ENCODE measurements at regions not wholly inside any gene's neighbourhood (a gene's known extent, or its start where the extent isn't known, plus 50 kb on each side); places are given as distances from the start of the nearest gene placed in this dataset.

GRCh38 chr1:106831511-106831910 is 225.0 kb upstream of the PRMT6 start:
- Histone ChIP-seq H3K27me3 (ENCODE audit: control insufficient read depth in 3 of 3, insufficient read depth in 3 of 3, low read depth in 1 of 3, low read length in 3 of 3) (no peaks in the 10 kb centered on the region), H3K4me1 (ENCODE audit: control insufficient read depth in 2 of 2, insufficient read depth in 1 of 2, low read depth in 1 of 2, low read length in 2 of 2) (no peaks in the 10 kb centered on the region), H2BK15ac (ENCODE audit: low read length) (no peak overlapping the region), H3K27ac (replicated peaks; ENCODE audit: low read length) (no peak overlapping the region), H2AFZ (ENCODE audit: low read length) (no peak overlapping the region), H4K91ac (ENCODE audit: low read depth, low read length, poor library complexity) (no peak overlapping the region), H3K4me2 (ENCODE audit: insufficient read depth, low read length, poor library complexity, severe bottlenecking) (no peak overlapping the region), H3K36me3 (replicated peaks in 1 of 2; ENCODE audit: control insufficient read depth in 2 of 2, insufficient read depth in 2 of 2, low read length in 2 of 2) (no peaks in the 10 kb centered on the region), H3K14ac (ENCODE audit: low read length) (no peak overlapping the region), H3K18ac (ENCODE audit: low read length) (no peak overlapping the region), H3K79me1 (ENCODE audit: low read depth, low read length) (no peaks in the 10 kb centered on the region), H3K4ac (ENCODE audit: low read length) (no peak overlapping the region), H3K4me3 (ENCODE audit: low read length in 2 of 2) (no peak overlapping the region), H4K8ac (ENCODE audit: low read depth, low read length) (no peak overlapping the region), H3K9ac (ENCODE audit: low read depth, low read length, poor library complexity) (no peak overlapping the region), H2BK5ac (ENCODE audit: low read length) (no peak overlapping the region), H2AK5ac (ENCODE audit: low read depth, low read length) (no peak overlapping the region), H3K23ac (ENCODE audit: low read depth, low read length, poor library complexity) (no peak overlapping the region), H2BK120ac (ENCODE audit: low read depth, low read length) (no peak overlapping the region), H3K9me3 (replicated peaks in 1 of 2; ENCODE audit: control insufficient read depth in 2 of 2, insufficient read depth in 1 of 2, low read depth in 1 of 2, low read length in 2 of 2) (no peaks in the 10 kb centered on the region), H2BK12ac (ENCODE audit: low read length) (no peak overlapping the region)
- no peak for DNase-seq (ENCODE audit: low spot score)

DNA sequence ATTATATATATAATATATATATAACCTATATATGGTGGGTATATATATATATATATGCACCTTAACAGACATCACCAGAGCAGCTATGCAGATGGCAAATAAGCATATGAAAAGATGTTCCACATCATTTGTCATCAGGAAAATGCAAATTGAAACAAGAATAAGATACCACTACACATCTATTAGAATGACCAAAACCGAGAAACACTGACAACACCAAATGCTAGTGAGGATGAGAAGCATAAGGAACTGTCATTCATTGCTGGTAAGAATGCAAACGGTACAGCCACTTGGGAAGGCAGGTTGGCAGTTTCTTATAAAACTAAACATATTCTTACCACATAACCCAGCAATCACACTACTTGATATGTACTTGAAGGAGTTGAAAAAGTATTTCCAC is 219.8 kb upstream of the PRMT6 start:
- Histone ChIP-seq H2BK12ac (ENCODE audit: low read length) (no peak overlapping the region), H3K9ac (ENCODE audit: low read depth, low read length, poor library complexity) (no peak overlapping the region), H3K4me3 (ENCODE audit: low read length in 2 of 2) (no peak overlapping the region), H2BK5ac (ENCODE audit: low read length) (no peak overlapping the region), H3K79me1 (ENCODE audit: low read depth, low read length) (no peaks in the 10 kb centered on the region), H3K4me2 (ENCODE audit: insufficient read depth, low read length, poor library complexity, severe bottlenecking) (no peak overlapping the region), H3K4me1 (ENCODE audit: control insufficient read depth in 2 of 2, insufficient read depth in 1 of 2, low read depth in 1 of 2, low read length in 2 of 2) (no peaks in the 10 kb centered on the region), H2AK5ac (ENCODE audit: low read depth, low read length) (no peak overlapping the region), H3K27ac (replicated peaks; ENCODE audit: low read length) (no peak overlapping the region), H2AFZ (ENCODE audit: low read length) (no peak overlapping the region), H2BK120ac (ENCODE audit: low read depth, low read length) (no peak overlapping the region), H3K36me3 (replicated peaks in 1 of 2; ENCODE audit: control insufficient read depth in 2 of 2, insufficient read depth in 2 of 2, low read length in 2 of 2) (no peaks in the 10 kb centered on the region), H2BK15ac (ENCODE audit: low read length) (no peak overlapping the region), H3K23ac (ENCODE audit: low read depth, low read length, poor library complexity) (no peak overlapping the region), H4K8ac (ENCODE audit: low read depth, low read length) (no peak overlapping the region), H3K14ac (ENCODE audit: low read length) (no peak overlapping the region), H3K18ac (ENCODE audit: low read length) (no peak overlapping the region), H3K27me3 (ENCODE audit: control insufficient read depth in 3 of 3, insufficient read depth in 3 of 3, low read depth in 1 of 3, low read length in 3 of 3) (no peaks in the 10 kb centered on the region), H4K91ac (ENCODE audit: low read depth, low read length, poor library complexity) (no peak overlapping the region), H3K4ac (ENCODE audit: low read length) (no peak overlapping the region), H3K9me3 (replicated peaks in 1 of 2; ENCODE audit: control insufficient read depth in 2 of 2, insufficient read depth in 1 of 2, low read depth in 1 of 2, low read length in 2 of 2) (no peaks in the 10 kb centered on the region)
- no CpG with 5 or more reads among the region's 2 CpGs for whole genome bisulfite sequencing, 2 donors (ENCODE audit: extremely low coverage in 2 of 2, insufficient read length in 2 of 2, insufficient replicate concordance in 1 of 2)
- DNase-seq (ENCODE audit: low spot score) = no peak

- Histone ChIP-seq H3K9me3 (replicated peaks in 1 of 2; ENCODE audit: control insufficient read depth in 2 of 2, insufficient read depth in 1 of 2, low read depth in 1 of 2, low read length in 2 of 2) (no peaks in the 10 kb centered on the region), H2AK5ac (ENCODE audit: low read depth, low read length) (no peak overlapping the region), H4K91ac (ENCODE audit: low read depth, low read length, poor library complexity) (no peak overlapping the region), H4K8ac (ENCODE audit: low read depth, low read length) (no peak overlapping the region), H3K36me3 (replicated peaks in 1 of 2; ENCODE audit: control insufficient read depth in 2 of 2, insufficient read depth in 2 of 2, low read length in 2 of 2) (no peaks in the 10 kb centered on the region), H3K14ac (ENCODE audit: low read length) (no peak overlapping the region), H3K23ac (ENCODE audit: low read depth, low read length, poor library complexity) (no peak overlapping the region), H3K27ac (replicated peaks; ENCODE audit: low read length) (no peak overlapping the region), H3K4me1 (ENCODE audit: control insufficient read depth in 2 of 2, insufficient read depth in 1 of 2, low read depth in 1 of 2, low read length in 2 of 2) (no peaks in the 10 kb centered on the region), H3K79me1 (ENCODE audit: low read depth, low read length) (no peaks in the 10 kb centered on the region), H3K18ac (ENCODE audit: low read length) (no peak overlapping the region), H2BK5ac (ENCODE audit: low read length) (no peak overlapping the region), H3K4ac (ENCODE audit: low read length) (no peak overlapping the region), H2BK120ac (ENCODE audit: low read depth, low read length) (no peak overlapping the region), H3K9ac (ENCODE audit: low read depth, low read length, poor library complexity) (no peak overlapping the region), H2BK15ac (ENCODE audit: low read length) (no peak overlapping the region), H3K4me3 (ENCODE audit: low read length in 2 of 2) (no peak overlapping the region), H2AFZ (ENCODE audit: low read length) (no peak overlapping the region), H3K27me3 (ENCODE audit: control insufficient read depth in 3 of 3, insufficient read depth in 3 of 3, low read depth in 1 of 3, low read length in 3 of 3) (no peaks in the 10 kb centered on the region), H2BK12ac (ENCODE audit: low read length) (no peak overlapping the region), H3K4me2 (ENCODE audit: insufficient read depth, low read length, poor library complexity, severe bottlenecking) (no peak overlapping the region)
- no CpG with 5 or more reads among the region's 4 CpGs for WGBS, 2 donors (ENCODE audit: extremely low coverage in 2 of 2, insufficient read length in 2 of 2, insufficient replicate concordance in 1 of 2)
- no peak for DNase-seq (ENCODE audit: low spot score)
Measured at GRCh38 chr1:106843518-106843917, 213.0 kb upstream of the PRMT6 start.

DNA sequence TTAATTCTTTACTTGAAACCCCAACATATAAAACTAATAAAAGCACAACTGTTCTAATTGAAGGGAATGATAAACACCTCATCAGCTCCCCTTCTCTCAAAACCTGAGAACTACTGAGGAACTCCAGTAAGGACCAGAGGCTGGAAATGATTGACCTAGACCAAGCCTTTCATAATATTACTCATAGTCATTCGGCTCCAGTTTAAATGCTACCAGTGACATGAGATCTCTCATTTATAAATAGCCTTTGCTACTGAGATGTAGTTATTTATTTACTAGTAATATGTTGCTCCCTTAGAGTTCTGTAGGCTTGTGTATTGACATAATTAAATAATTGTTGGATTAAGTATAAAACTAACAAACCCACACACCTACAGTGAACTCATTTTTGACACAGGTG is 209.8 kb upstream of the PRMT6 start:
- Histone ChIP-seq H4K91ac (ENCODE audit: low read depth, low read length, poor library complexity) (no peak overlapping the region), H3K4me3 (ENCODE audit: low read length in 2 of 2) (no peak overlapping the region), H3K14ac (ENCODE audit: low read length) (no peak overlapping the region), H3K4me2 (ENCODE audit: insufficient read depth, low read length, poor library complexity, severe bottlenecking) (no peak overlapping the region), H3K4me1 (ENCODE audit: control insufficient read depth in 2 of 2, insufficient read depth in 1 of 2, low read depth in 1 of 2, low read length in 2 of 2) (no peaks in the 10 kb centered on the region), H3K79me1 (ENCODE audit: low read depth, low read length) (no peaks in the 10 kb centered on the region), H3K9ac (ENCODE audit: low read depth, low read length, poor library complexity) (no peak overlapping the region), H2BK120ac (ENCODE audit: low read depth, low read length) (no peak overlapping the region), H3K27ac (replicated peaks; ENCODE audit: low read length) (no peak overlapping the region), H2AFZ (ENCODE audit: low read length) (no peak overlapping the region), H2BK15ac (ENCODE audit: low read length) (no peak overlapping the region), H2AK5ac (ENCODE audit: low read depth, low read length) (no peak overlapping the region), H4K8ac (ENCODE audit: low read depth, low read length) (no peak overlapping the region), H3K18ac (ENCODE audit: low read length) (no peak overlapping the region), H2BK5ac (ENCODE audit: low read length) (no peak overlapping the region), H2BK12ac (ENCODE audit: low read length) (no peak overlapping the region), H3K4ac (ENCODE audit: low read length) (no peak overlapping the region), H3K36me3 (replicated peaks in 1 of 2; ENCODE audit: control insufficient read depth in 2 of 2, insufficient read depth in 2 of 2, low read length in 2 of 2) (no peaks in the 10 kb centered on the region), H3K9me3 (replicated peaks in 1 of 2; ENCODE audit: control insufficient read depth in 2 of 2, insufficient read depth in 1 of 2, low read depth in 1 of 2, low read length in 2 of 2) (no peaks in the 10 kb centered on the region), H3K27me3 (ENCODE audit: control insufficient read depth in 3 of 3, insufficient read depth in 3 of 3, low read depth in 1 of 3, low read length in 3 of 3) (no peaks in the 10 kb centered on the region), H3K23ac (ENCODE audit: low read depth, low read length, poor library complexity) (no peak overlapping the region)
- WGBS, 2 donors (ENCODE audit: extremely low coverage in 2 of 2, insufficient read length in 2 of 2, insufficient replicate concordance in 1 of 2) = no CpG with 5 or more reads among the region's 1 CpG
- no peak for DNase-seq (ENCODE audit: low spot score)
